Adrenal gland (tissue), 9 donors: ENCODE measurements at regions not wholly inside any gene's neighbourhood (a gene's known extent, or its start where the extent isn't known, plus 50 kb on each side); places are given as distances from the start of the nearest gene placed in this dataset.

ENCODE experiments used
- DNase-seq, 7 donors: peaks; one replicate each; pipeline ENCODE4 v3.0.0-alpha.2; 2019 to 2020
- H3K27ac ChIP-seq, 5 donors: fragments of 200-600 bp; sonication (generic) in 4 of 5; 1 replicate in 3 of 5; 2 replicates in 2 of 5; pipeline versions ENCODE4 v1.5.1 to v1.8.0; 2016 to 2020; ENCODE audit warnings: mild to moderate bottlenecking in 1 of 5
- H3K27me3 ChIP-seq: fragments of 200-600 bp; 2 replicates; pipeline ENCODE4 v1.8.0; 2021
- H3K36me3 ChIP-seq, 2 donors: fragments of 200-600 bp; replicated peaks in 1 of 2; 1 replicate in 1 of 2; 2 replicates in 1 of 2; pipeline versions ENCODE4 v1.5.1 to v1.8.0; 2018 to 2022
- H3K4me1 ChIP-seq, 2 donors: fragments of 200-600 bp; replicated peaks in 1 of 2; 1 replicate in 1 of 2; 2 replicates in 1 of 2; pipeline versions ENCODE4 v1.5.1 to v1.8.0; 2018 to 2021
- H3K4me3 ChIP-seq, 4 donors: fragments of 200-600 bp; sonication (generic) in 3 of 4; one replicate each; pipeline ENCODE4 v1.5.1; 2016 to 2018
- H3K9me3 ChIP-seq, 3 donors: fragments of 200-600 bp; sonication (generic) in 1 of 3; replicated peaks in 1 of 3; 1 replicate in 2 of 3; 2 replicates in 1 of 3; pipeline versions ENCODE4 v1.5.1 to v1.8.0; 2016 to 2021
- POLR2A ChIP-seq, 2 donors: fragments of 450-650 bp; IDR thresholded peaks; one replicate each; pipeline ENCODE4 v1.6.1; 2017; ENCODE audit warnings: antibody characterized with exemption in 2 of 2, mild to moderate bottlenecking in 2 of 2, moderate library complexity in 1 of 2
- WGBS, 4 donors: extraction: QIAGEN DNeasy Blood & Tissue Kit in 2 of 4; methylation state at CpG; one replicate each; pipeline versions ENCODE4 v1.1.5 to v1.1.7; 2013 to 2017; 5-methylcytosine and 5-hydroxymethylcytosine counted together
- intact Hi-C, 2 donors: fragments of 100-400 bp; cut with DNase I; formaldehyde crosslinking; loops; one replicate each; pipeline versions ENCODE4 v1.14.1 to v1.15.0; 2022 to 2023
- TF ChIP-seq, protein P1 (sequence below), 6 experiments: fragments of 450-650 bp in 4 of 6; fragments of 200-600 bp in 2 of 6; sonication (generic) in 1 of 6; IDR thresholded peaks; 1 replicate in 5 of 6; 2 replicates in 1 of 6; pipeline versions ENCODE4 v1.5.1 to v1.8.0; 2016 to 2021; ENCODE audit warnings: antibody characterized with exemption in 6 of 6, mild to moderate bottlenecking in 2 of 6, moderate library complexity in 1 of 6
- donor health status: healthy with polysubstance abuse.
- donor health status: Bipolar disorder and iron deficiency.
- donor health status: DM: yes; HTN: yes; CAD: no.
- donor health status: DM: no; HTN: no; CAD: no.
- donor health status: DM: no; HTN: no; CAD: no.

DNA sequence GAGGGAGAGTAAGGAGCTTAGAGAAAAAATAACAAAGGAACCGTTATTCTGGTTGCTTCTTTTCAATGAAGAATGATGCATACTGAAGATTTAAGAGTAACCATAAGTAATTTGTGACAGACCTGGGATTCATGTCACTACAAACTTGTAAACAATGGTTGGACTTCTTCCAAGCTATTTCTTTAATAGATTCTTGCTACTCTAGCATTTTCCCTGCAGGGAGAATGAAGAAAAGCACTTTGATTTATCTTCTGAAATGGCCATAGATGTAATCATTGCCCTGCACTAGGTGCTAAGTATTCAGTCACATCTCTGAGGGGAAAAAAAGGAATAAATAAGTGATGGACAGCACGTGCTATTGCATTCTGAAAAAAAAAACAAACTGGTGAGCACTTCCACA, 606.6 kb upstream of the LRRN3 start:
- no peak overlapping the region for H3K4me3 ChIP-seq
- no peaks in the 10 kb centered on the region for H3K36me3 ChIP-seq
- H3K27me3 ChIP-seq, result no peaks in the 10 kb centered on the region
- DNase-seq, result no peak
- H3K9me3 ChIP-seq, result no peaks in the 10 kb centered on the region
- intact Hi-C loops, result no loop called here
- no peak overlapping the region for H3K27ac ChIP-seq
- no peak for TF ChIP-seq POLR2A (IDR thresholded peaks at IDR 0.05)
- TF ChIP-seq, protein P1, sequence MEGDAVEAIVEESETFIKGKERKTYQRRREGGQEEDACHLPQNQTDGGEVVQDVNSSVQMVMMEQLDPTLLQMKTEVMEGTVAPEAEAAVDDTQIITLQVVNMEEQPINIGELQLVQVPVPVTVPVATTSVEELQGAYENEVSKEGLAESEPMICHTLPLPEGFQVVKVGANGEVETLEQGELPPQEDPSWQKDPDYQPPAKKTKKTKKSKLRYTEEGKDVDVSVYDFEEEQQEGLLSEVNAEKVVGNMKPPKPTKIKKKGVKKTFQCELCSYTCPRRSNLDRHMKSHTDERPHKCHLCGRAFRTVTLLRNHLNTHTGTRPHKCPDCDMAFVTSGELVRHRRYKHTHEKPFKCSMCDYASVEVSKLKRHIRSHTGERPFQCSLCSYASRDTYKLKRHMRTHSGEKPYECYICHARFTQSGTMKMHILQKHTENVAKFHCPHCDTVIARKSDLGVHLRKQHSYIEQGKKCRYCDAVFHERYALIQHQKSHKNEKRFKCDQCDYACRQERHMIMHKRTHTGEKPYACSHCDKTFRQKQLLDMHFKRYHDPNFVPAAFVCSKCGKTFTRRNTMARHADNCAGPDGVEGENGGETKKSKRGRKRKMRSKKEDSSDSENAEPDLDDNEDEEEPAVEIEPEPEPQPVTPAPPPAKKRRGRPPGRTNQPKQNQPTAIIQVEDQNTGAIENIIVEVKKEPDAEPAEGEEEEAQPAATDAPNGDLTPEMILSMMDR (IDR thresholded peaks at IDR 0.05), result no peak
- H3K4me1 ChIP-seq, result no peaks in the 10 kb centered on the region
- 49 to 64% (median 58%) methylated on average over 2 of the region's 2 CpGs for WGBS, 4 donors

DNA sequence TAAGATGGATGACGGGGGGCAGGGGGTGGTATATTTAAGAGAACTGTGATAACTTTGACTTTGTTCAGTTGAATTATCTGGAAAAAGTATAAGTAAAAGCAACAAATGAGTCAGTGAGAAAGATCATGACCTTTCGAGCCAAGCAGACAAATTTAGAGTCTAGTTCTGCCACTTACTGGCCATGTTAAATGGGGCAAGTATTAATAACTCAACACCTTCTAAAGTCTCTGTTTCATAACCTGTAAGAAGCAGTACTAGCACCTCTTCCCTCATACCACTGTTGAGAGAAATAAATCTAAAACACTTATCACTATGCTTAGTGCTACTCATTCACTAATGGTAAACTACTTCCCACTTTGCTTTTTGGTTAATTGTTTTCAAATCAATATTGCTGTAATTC, 604.4 kb upstream of the LRRN3 start:
- 86 to 94% (median 92%) methylated on average over 2 of the region's 2 CpGs for WGBS, 4 donors
- no peaks in the 10 kb centered on the region for H3K27me3 ChIP-seq
- H3K36me3 ChIP-seq, result no peaks in the 10 kb centered on the region
- H3K4me1 ChIP-seq, result no peaks in the 10 kb centered on the region
- TF ChIP-seq, protein P1 (IDR thresholded peaks at IDR 0.05), result no peak
- no peak for TF ChIP-seq POLR2A (IDR thresholded peaks at IDR 0.05)
- H3K9me3 ChIP-seq, result no peaks in the 10 kb centered on the region
- intact Hi-C loops, result no loop called here
- no peak overlapping the region for H3K27ac ChIP-seq
- no peak for DNase-seq
- no peak overlapping the region for H3K4me3 ChIP-seq

DNA sequence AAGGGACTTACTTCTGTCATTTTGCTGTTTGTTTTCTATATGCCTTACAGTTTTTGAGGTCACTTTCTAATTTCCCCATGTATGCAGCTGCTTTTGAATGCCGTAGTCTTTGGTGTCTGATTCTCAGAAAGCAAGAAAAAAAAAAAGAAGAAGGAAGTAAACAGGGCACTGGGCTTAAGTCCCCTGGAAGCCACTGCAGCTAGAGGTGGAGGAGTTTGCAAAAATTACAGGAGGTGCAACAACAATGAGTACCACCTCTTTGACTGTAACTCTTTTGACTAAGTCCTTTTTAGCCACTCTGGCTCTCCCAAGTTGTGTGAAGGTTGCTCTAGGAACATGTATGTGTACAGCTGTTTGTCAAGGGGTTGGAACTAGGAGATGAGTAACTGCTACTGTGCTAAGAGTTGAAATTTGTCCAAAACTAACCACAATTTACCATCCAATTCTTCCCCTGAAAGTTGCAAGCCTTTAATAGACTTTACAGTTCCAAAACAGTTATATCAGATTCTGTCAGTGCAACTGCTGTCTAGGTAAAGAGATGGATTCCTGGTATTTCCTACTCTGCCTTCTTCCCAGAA, 588.0 kb upstream of the LRRN3 start:
- intact Hi-C loops, result no loop called here
- no peaks in the 10 kb centered on the region for H3K9me3 ChIP-seq
- WGBS, 4 donors, result 73 to 86% (median 83%) methylated on average over 1 of the region's 1 CpG
- DNase-seq, result no peak
- H3K27me3 ChIP-seq, result no peaks in the 10 kb centered on the region
- H3K4me1 ChIP-seq, result no peaks in the 10 kb centered on the region
- no peak overlapping the region for H3K4me3 ChIP-seq
- H3K27ac ChIP-seq, result no peak overlapping the region
- TF ChIP-seq POLR2A (IDR thresholded peaks at IDR 0.05), result no peak
- TF ChIP-seq, protein P1 (IDR thresholded peaks at IDR 0.05), result no peak
- no peaks in the 10 kb centered on the region for H3K36me3 ChIP-seq

DNA sequence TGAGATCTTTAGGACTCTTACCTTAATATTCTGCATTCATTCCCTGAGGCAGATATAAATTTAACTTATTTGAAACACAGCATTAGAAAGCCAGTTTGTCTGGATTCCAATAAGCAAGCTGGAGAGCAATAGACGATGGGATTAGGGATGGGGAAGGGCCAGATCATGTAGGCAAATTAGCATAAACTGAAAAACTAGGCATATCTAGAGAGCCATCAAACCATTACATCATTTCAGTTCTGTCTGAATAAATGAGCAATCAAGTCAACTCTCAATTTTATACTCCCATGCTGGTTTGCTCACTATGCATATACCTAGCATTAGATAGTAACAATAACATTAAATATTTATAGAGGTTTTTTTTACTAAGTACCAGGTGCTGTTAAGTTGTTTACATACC, 583.6 kb upstream of the LRRN3 start:
- TF ChIP-seq, protein P1 (IDR thresholded peaks at IDR 0.05), result no peak
- no peak for TF ChIP-seq POLR2A (IDR thresholded peaks at IDR 0.05)
- Histone ChIP-seq H3K4me1 (no peaks in the 10 kb centered on the region), H3K27me3 (no peaks in the 10 kb centered on the region), H3K9me3 (no peaks in the 10 kb centered on the region), H3K4me3 (no peak overlapping the region), H3K27ac (no peak overlapping the region), H3K36me3 (no peaks in the 10 kb centered on the region)
- WGBS, 4 donors, result 74 to 95% (median 87%) methylated on average over 1 of the region's 1 CpG
- intact Hi-C loops, result no loop called here
- no peak for DNase-seq
